Liver (tissue), 3 donors: ENCODE measurements at regions not wholly inside any gene's neighbourhood (a gene's known extent, or its start where the extent isn't known, plus 50 kb on each side); places are given as distances from the start of the nearest gene placed in this dataset.

Experiments
- CTCF ChIP-seq: fragments of 150-350 bp; IDR thresholded peaks from 2 replicates; pipeline ENCODE4 v1.5.1; 2017; ENCODE audit warnings: improper control_type of control experiment, low read depth, low read length; ENCODE audit not compliant: missing input control
- EGR1 ChIP-seq, 2 donors: IDR thresholded peaks; 2 replicates each; pipeline ENCODE4 v1.6.1; 2016 to 2018; ENCODE audit warnings: antibody characterized with exemption in 2 of 2, low read depth in 2 of 2
- MAX ChIP-seq: IDR thresholded peaks from 2 replicates; pipeline ENCODE4 v1.6.1; 2016; ENCODE audit warnings: antibody characterized with exemption
- RAD21 ChIP-seq, 2 donors: IDR thresholded peaks; 2 replicates each; pipeline ENCODE4 v1.6.1; 2016; ENCODE audit warnings: antibody characterized with exemption in 2 of 2, mild to moderate bottlenecking in 2 of 2
- REST ChIP-seq: IDR thresholded peaks from 2 replicates; pipeline ENCODE4 v1.6.1; 2016; ENCODE audit warnings: antibody characterized with exemption, mild to moderate bottlenecking
- SP1 ChIP-seq: IDR thresholded peaks from 2 replicates; pipeline ENCODE4 v1.6.1; 2018; ENCODE audit warnings: antibody characterized with exemption, mild to moderate bottlenecking
- TAF1 ChIP-seq: conservative IDR thresholded peaks from 2 replicates; pipeline ENCODE4 v1.6.1; 2016; ENCODE audit warnings: antibody characterized with exemption, mild to moderate bottlenecking
- donor health status: healthy.
- donor health status: healthy.

- TF ChIP-seq SP1 (no peak), CTCF (no peak), EGR1 (IDR thresholded peaks at IDR 0.05; ENCODE audit: low read depth in 2 of 2) (no peak), RAD21 (IDR thresholded peaks at IDR 0.05) (no peak), TAF1 (no peak), REST (no peak), MAX (no peak)
These were observed 720.5 kb downstream of the VRK1 start for GRCh38 chr14:97517566-97518234.
